Fibroblast of pulmonary artery (primary cell): ENCODE measurements at regions not wholly inside any gene's neighbourhood (a gene's known extent, or its start where the extent isn't known, plus 50 kb on each side); places are given as distances from the start of the nearest gene placed in this dataset.

ENCODE experiments used
- DNase-seq: peaks from one replicate; pipeline ENCODE4 v3.0.0-alpha.2; 2010; ENCODE audit warnings: low read depth
- H3K4me3 ChIP-seq: replicated peaks from 2 replicates; pipeline ENCODE4 v1.5.1; 2011; ENCODE audit warnings: low read depth, mild to moderate bottlenecking, control low read depth, low read length, moderate library complexity
- TF ChIP-seq, protein P1 (sequence below): IDR thresholded peaks from 2 replicates; pipeline ENCODE4 v1.5.1; 2011; ENCODE audit warnings: mild to moderate bottlenecking, control low read depth, low read length, inconsistent platforms; ENCODE audit errors: missing control alignments

DNA sequence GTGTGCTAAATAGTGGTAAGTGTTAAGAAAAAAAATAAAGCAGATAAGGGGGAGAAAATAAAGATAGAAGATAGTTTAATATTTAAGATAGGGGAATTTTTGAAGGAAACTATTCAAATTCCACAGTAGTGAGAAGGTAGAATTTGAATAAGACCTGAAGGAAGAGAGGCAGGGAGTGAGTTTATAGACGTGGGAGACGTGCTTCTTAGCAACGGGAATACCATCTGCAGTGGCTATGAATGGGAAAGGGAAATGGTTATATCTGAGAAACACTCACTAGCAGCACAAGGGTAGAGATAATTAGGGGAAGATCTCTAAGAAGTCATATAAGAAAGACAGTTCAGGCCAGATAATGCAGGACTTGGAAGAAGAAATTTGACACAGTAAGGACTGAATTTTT is 854.5 kb upstream of the EPHA5 start:
- TF ChIP-seq, protein P1, sequence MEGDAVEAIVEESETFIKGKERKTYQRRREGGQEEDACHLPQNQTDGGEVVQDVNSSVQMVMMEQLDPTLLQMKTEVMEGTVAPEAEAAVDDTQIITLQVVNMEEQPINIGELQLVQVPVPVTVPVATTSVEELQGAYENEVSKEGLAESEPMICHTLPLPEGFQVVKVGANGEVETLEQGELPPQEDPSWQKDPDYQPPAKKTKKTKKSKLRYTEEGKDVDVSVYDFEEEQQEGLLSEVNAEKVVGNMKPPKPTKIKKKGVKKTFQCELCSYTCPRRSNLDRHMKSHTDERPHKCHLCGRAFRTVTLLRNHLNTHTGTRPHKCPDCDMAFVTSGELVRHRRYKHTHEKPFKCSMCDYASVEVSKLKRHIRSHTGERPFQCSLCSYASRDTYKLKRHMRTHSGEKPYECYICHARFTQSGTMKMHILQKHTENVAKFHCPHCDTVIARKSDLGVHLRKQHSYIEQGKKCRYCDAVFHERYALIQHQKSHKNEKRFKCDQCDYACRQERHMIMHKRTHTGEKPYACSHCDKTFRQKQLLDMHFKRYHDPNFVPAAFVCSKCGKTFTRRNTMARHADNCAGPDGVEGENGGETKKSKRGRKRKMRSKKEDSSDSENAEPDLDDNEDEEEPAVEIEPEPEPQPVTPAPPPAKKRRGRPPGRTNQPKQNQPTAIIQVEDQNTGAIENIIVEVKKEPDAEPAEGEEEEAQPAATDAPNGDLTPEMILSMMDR, result no peak
- no peak overlapping the region for H3K4me3 ChIP-seq
- DNase-seq, result peak; percentile 25

DNA sequence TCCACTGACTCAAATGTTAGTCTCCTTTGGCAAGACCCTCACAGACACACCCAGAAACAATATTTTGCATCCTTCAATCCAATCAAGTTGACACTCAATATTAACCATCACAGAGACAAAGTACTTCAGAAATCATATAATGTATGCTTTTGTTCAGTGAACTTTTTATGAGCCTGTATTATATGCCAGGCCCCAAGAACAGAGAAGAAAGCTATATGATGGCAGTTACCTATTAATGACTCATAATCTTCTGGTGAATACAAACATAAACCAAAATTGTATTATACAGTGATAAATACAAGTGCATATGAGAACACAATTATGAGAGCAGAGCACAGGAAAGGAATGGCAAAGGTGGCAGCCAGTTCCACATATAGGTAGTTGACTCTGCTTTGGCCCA is 852.0 kb upstream of the EPHA5 start:
- no peak for DNase-seq
- H3K4me3 ChIP-seq, result no peak overlapping the region
- TF ChIP-seq, protein P1, result no peak

DNA sequence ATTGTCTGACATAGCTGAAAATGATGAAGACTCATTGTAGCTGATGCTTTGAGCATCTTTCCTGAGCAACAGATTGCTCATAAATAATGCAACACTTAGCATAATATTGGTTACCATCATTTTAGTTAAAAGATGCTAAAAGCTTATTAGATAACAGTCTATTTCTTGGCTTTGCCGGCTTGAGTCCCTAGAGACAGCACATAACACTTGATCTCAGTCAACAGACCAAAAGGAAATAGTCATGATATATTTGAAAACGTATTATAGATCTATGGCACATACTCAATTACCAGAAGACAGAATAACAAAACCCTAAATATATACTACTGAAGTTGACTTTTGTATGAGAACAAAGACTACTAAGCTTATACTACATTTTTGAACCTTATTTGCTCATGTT is 846.7 kb upstream of the EPHA5 start:
- H3K4me3 ChIP-seq, result no peak overlapping the region
- no peak for DNase-seq
- TF ChIP-seq, protein P1, result no peak

DNA sequence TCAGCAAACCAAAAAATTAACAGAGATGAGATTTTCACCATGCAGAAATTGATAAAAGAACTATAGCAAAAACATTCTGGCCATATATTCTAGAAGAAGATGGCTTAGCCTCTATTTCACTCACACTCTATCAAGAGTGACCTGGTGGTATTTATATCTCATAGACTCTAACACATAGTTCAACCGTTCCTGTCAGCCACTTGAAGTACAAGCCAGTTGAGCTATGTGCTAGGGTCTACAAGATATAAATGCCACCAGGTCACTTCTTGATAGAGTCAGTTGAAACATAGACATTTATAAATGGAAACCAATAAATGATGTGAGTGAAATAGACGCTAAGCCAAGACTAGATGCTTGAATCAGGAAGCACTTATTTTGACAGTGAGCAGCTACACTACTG is 836.7 kb upstream of the EPHA5 start:
- no peak overlapping the region for H3K4me3 ChIP-seq
- TF ChIP-seq, protein P1, result no peak
- DNase-seq, result no peak

DNA sequence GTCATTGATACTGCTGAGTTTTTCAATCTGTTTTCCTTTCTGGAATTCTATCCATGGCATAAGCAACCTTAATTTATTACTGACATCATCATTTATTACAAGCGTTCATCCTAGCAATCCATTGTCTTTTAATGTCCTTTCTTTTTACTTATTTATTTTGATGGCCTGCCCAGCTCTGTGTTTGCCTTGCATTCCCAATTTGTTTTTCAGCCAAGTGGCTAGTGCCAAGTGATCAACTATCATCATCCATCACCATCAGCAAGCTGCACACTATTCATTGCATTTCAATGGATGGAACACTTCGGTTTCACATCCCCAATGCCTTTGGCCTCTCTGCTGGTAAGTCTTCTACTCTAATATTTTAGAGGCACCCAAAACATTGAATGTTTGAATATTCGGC is 831.7 kb upstream of the EPHA5 start:
- H3K4me3 ChIP-seq, result no peak overlapping the region
- TF ChIP-seq, protein P1, result no peak
- DNase-seq, result no peak

DNA sequence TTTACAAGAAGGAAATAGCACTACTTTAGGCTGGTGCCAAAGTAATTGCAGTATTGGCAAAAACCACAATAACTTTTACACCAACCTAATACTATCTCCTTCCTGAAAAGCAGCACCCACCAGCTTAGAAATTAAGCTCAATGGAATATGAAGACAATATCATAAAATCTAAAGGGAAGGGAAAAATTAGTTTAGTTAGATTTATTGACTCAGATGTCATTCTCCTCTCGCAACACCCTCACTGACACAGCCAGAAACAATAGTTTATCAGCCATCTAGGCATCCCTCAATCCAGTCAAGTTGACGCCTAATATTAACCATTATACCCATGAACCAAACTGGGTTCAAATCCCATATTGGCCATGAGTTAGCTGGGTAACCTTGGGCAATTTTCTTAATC is 820.4 kb upstream of the EPHA5 start:
- TF ChIP-seq, protein P1, result no peak
- no peak overlapping the region for H3K4me3 ChIP-seq
- DNase-seq, result no peak

DNA sequence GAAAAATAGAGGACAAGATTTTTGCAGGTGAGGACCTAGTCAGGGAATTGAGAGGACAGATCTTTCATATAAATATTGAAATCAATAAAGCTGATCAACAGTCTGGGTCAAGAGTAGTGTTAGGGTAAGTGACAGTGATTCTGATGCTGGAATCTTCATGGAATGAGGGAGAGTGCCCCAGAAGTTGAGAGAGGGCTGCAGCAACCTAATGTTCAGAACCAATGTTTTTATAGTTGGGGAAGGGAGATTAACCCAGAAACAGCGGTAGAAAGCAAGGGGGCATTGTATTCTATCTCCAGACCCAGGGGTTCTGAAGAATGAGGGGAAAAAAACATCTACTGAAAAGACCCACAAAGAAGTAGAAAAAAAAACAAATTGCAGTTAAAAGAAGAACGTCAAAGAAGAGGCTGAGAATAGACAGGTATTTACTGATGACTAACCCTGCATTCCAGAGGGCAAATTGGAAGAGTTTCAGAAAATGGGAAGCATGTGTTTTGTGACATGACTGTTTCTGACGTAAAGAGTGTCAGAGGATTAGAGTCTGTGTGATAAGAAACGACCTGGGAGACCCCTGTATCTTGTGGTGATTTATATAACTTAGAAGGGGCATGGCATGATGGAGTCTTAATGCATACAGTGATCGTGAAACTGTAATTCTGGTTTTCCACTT is 819.6 kb upstream of the EPHA5 start:
- TF ChIP-seq, protein P1, result no peak
- peak; percentile 88 for DNase-seq
- no peak overlapping the region for H3K4me3 ChIP-seq
